Lower leg skin (tissue), 4 donors: ENCODE measurements at regions not wholly inside any gene's neighbourhood (a gene's known extent, or its start where the extent isn't known, plus 50 kb on each side); places are given as distances from the start of the nearest gene placed in this dataset.
"Not testable (repeated sequence)": the region's sequence is repeated elsewhere in the genome, so short reads cannot be mapped to it uniquely, and the experiment has no call there.

Experiments used
- DNase-seq, 2 donors: peaks; one replicate each; pipeline ENCODE4 v3.0.0-alpha.2; 2019; ENCODE audit warnings: low spot score in 2 of 2
- H3K4me3 ChIP-seq: fragments of 200-600 bp; sonication (generic); 2 replicates; pipeline ENCODE4 v1.5.1; 2017; ENCODE audit warnings: mild to moderate bottlenecking, low read depth; ENCODE audit not compliant: poor library complexity, severe bottlenecking
- CTCF ChIP-seq, 3 donors: fragments of 450-650 bp; IDR thresholded peaks; one replicate each; pipeline ENCODE4 v1.5.1; 2016; ENCODE audit warnings: antibody characterized with exemption in 3 of 3, mild to moderate bottlenecking in 3 of 3, moderate library complexity in 2 of 3
- POLR2A ChIP-seq, 2 donors: fragments of 450-650 bp; IDR thresholded peaks; one replicate each; pipeline ENCODE4 v1.6.1; 2016 to 2017; ENCODE audit warnings: antibody characterized with exemption in 2 of 2, mild to moderate bottlenecking in 1 of 2, moderate library complexity in 1 of 2
- WGBS, 2 donors: methylation state at CpG; one replicate each; pipeline ENCODE4 v1.1.5; 2018; 5-methylcytosine and 5-hydroxymethylcytosine counted together
- intact Hi-C: fragments of 100-400 bp; cut with DNase I; formaldehyde crosslinking; loops from one replicate; pipeline ENCODE4 v1.15.0; 2023; ENCODE audit warnings: low total_unique reads

GRCh38 chr12:105534068-105534467, 203.6 kb downstream of the C12orf75 start:
- TF ChIP-seq POLR2A (IDR thresholded peaks at IDR 0.05): no peak
- no peak for TF ChIP-seq CTCF (IDR thresholded peaks at IDR 0.05)
- no peak for DNase-seq
- intact Hi-C loops: no loop called here
- WGBS, 2 donors: 80 to 96% methylated on average over 4 of the region's 4 CpGs
- no peak overlapping the region for H3K4me3 ChIP-seq

- intact Hi-C loops, H3K4me3 ChIP-seq, DNase-seq: not testable (repeated sequence)
- 71 to 80% methylated on average over 3 of the region's 3 CpGs for WGBS, 2 donors
Measured at GRCh38 chr12:105535033-105535432, 204.5 kb downstream of the C12orf75 start.

GRCh38 chr12:105538880-105539279, 208.4 kb downstream of the C12orf75 start:
- H3K4me3 ChIP-seq: no peak overlapping the region
- TF ChIP-seq CTCF (IDR thresholded peaks at IDR 0.05) (no peak), POLR2A (IDR thresholded peaks at IDR 0.05) (no peak)
- no peak for DNase-seq
- intact Hi-C loops: no loop called here
- WGBS, 2 donors: 81 to 88% methylated on average over 10 of the region's 10 CpGs

GRCh38 chr12:105539735-105540134, 209.2 kb downstream of the C12orf75 start:
- 70 to 71% methylated on average over 3 of the region's 3 CpGs for WGBS, 2 donors
- no peak for DNase-seq
- no peak for TF ChIP-seq POLR2A (IDR thresholded peaks at IDR 0.05)
- TF ChIP-seq CTCF (IDR thresholded peaks at IDR 0.05): no peak
- no peak overlapping the region for H3K4me3 ChIP-seq
- intact Hi-C loops: no loop called here

GRCh38 chr12:105547786-105548185, 217.3 kb downstream of the C12orf75 start:
- 87 to 95% methylated on average over 3 of the region's 3 CpGs for WGBS, 2 donors

GRCh38 chr12:105548626-105549025, 218.1 kb downstream of the C12orf75 start:
- DNase-seq: peak in 1 of 2 donors; percentile 54
- intact Hi-C loops: no loop called here
- no peak overlapping the region for H3K4me3 ChIP-seq
- TF ChIP-seq POLR2A (IDR thresholded peaks at IDR 0.05): no peak
- WGBS, 2 donors: 84 to 86% methylated on average over 3 of the region's 3 CpGs

More at GRCh38 chr12:105547786-105548185, 217.3 kb downstream of the C12orf75 start:
- intact Hi-C loops: no loop called here
- TF ChIP-seq CTCF (IDR thresholded peaks at IDR 0.05) (no peak), POLR2A (IDR thresholded peaks at IDR 0.05) (no peak)
- H3K4me3 ChIP-seq: no peak overlapping the region
- DNase-seq: no peak

GRCh38 chr12:105552056-105552455, 221.6 kb downstream of the C12orf75 start:
- intact Hi-C loops: no loop called here
- no peak for DNase-seq
- TF ChIP-seq POLR2A (IDR thresholded peaks at IDR 0.05) (no peak), CTCF (IDR thresholded peaks at IDR 0.05) (no peak)
- H3K4me3 ChIP-seq: no peak overlapping the region
